OCI-LY3 (cell line): ENCODE measurements at regions not wholly inside any gene's neighbourhood (a gene's known extent, or its start where the extent isn't known, plus 50 kb on each side); places are given as distances from the start of the nearest gene placed in this dataset.

Experiments
- H2AFZ ChIP-seq: fragments of 200-600, 300-600 bp; shearing (Covaris generic); 2 replicates; pipeline ENCODE4 v1.6.0; 2014; ENCODE audit warnings: antibody characterized with exemption, low read depth, low read length
- H3K27ac ChIP-seq: fragments of 200-600, 300-600 bp; sonication (generic); 2 replicates; pipeline ENCODE4 v1.5.1; 2014; ENCODE audit warnings: mild to moderate bottlenecking, low read length, moderate library complexity, mixed read lengths
- H3K27me3 ChIP-seq: fragments of 200-600, 300-600 bp; sonication (generic); 2 replicates; pipeline ENCODE4 v1.6.1; 2014; ENCODE audit warnings: low read depth, low read length, mixed read lengths
- H3K36me3 ChIP-seq: fragments of 200-600, 300-600 bp; sonication (generic); replicated peaks from 2 replicates; pipeline ENCODE3; 2014; ENCODE audit warnings: low read depth, low read length, mixed read lengths
- H3K4me1 ChIP-seq: fragments of 300-600, 200-600 bp; sonication (generic); 2 replicates; pipeline ENCODE4 v1.6.1; 2014; ENCODE audit warnings: low read length, mixed read lengths
- H3K4me2 ChIP-seq: fragments of 200-600, 300-600 bp; sonication (generic); 2 replicates; pipeline ENCODE4 v1.6.1; 2014; ENCODE audit warnings: low read length, mixed read lengths
- H3K4me3 ChIP-seq: fragments of 300-600, 200-600 bp; sonication (generic); 2 replicates; pipeline ENCODE4 v1.5.1; 2014; ENCODE audit warnings: antibody characterized with exemption, mild to moderate bottlenecking, low read length, moderate library complexity
- H3K79me2 ChIP-seq: fragments of 300-600, 200-600 bp; shearing (Covaris generic); 2 replicates; pipeline ENCODE4 v1.6.1; 2014; ENCODE audit warnings: mild to moderate bottlenecking, low read length, mixed read lengths
- H3K9ac ChIP-seq: fragments of 300-600, 200-600 bp; shearing (Covaris generic); 2 replicates; pipeline ENCODE4 v1.6.0; 2014; ENCODE audit warnings: mild to moderate bottlenecking, low read length, moderate library complexity
- H3K9me3 ChIP-seq: fragments of 200-600, 300-600 bp; shearing (Covaris generic); 2 replicates; pipeline ENCODE4 v1.6.1; 2014; ENCODE audit warnings: low read length, mixed read lengths; ENCODE audit not compliant: insufficient read depth
- H4K20me1 ChIP-seq: fragments of 200-600, 300-600 bp; sonication (generic); 2 replicates; pipeline ENCODE4 v1.6.1; 2016; ENCODE audit warnings: low read length, mixed read lengths; ENCODE audit not compliant: insufficient read depth
- EZH2phosphoT487 ChIP-seq: fragments of 200-600 bp; shearing (Covaris generic); IDR thresholded peaks from 2 replicates; pipeline ENCODE4 v1.6.1; 2018; ENCODE audit warnings: antibody characterized with exemption, mixed run types, low read depth
- TF ChIP-seq, protein P1 (sequence below): fragments of 200-600, 300-600 bp; sonication (generic); IDR thresholded peaks from 2 replicates; pipeline ENCODE4 v1.5.1; 2014; ENCODE audit warnings: antibody characterized with exemption, low read length, low read depth

DNA sequence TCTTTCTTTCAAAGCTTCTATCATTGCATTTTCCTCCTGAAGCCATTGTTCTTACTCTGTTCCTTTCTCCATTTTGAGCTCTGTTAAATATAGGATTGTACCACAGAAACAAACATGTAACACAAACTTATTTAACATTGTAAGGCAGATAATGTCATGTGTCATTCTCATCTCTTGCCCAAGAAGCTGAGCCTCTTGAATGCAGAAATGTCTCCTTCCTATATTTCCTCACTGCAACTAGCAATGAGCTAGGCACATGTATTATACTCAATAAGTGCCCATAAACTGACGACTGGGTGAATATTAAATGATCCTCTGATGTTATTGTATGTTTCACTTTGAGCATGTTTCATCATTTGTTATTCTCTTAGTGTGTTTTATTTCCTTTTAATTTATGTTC lies 56.7 kb upstream of the SLC7A11 start:
- TF ChIP-seq EZH2phosphoT487, result no peak
- TF ChIP-seq, protein P1, sequence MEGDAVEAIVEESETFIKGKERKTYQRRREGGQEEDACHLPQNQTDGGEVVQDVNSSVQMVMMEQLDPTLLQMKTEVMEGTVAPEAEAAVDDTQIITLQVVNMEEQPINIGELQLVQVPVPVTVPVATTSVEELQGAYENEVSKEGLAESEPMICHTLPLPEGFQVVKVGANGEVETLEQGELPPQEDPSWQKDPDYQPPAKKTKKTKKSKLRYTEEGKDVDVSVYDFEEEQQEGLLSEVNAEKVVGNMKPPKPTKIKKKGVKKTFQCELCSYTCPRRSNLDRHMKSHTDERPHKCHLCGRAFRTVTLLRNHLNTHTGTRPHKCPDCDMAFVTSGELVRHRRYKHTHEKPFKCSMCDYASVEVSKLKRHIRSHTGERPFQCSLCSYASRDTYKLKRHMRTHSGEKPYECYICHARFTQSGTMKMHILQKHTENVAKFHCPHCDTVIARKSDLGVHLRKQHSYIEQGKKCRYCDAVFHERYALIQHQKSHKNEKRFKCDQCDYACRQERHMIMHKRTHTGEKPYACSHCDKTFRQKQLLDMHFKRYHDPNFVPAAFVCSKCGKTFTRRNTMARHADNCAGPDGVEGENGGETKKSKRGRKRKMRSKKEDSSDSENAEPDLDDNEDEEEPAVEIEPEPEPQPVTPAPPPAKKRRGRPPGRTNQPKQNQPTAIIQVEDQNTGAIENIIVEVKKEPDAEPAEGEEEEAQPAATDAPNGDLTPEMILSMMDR, result no peak
- Histone ChIP-seq H3K4me3 (no peak overlapping the region), H2AFZ (no peak overlapping the region), H3K27ac (no peak overlapping the region), H4K20me1 (no peaks in the 10 kb centered on the region), H3K36me3 (no peaks in the 10 kb centered on the region), H3K9me3 (no peaks in the 10 kb centered on the region), H3K79me2 (no peaks in the 10 kb centered on the region), H3K4me2 (no peak overlapping the region), H3K27me3 (no peaks in the 10 kb centered on the region), H3K4me1 (no peaks in the 10 kb centered on the region), H3K9ac (no peak overlapping the region)

DNA sequence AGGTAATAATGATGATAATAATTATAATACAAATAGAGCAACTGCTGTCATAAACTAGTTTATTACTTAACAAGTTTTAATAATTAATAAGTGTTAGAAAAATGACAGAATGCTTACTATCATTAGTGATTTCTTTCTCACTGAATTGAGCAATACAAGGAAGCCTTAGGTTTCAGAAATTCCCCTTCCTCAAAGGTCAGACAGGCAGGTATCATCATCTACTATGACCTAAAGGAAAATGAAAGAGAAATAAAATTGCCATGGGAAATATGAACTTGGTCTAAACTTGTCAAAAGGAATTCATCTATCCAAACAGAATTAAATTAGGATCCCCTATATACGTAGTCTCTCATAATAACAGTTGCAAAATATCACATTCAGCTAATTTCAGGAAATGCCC lies 56.3 kb upstream of the SLC7A11 start:
- TF ChIP-seq, protein P1, result no peak
- no peak for TF ChIP-seq EZH2phosphoT487
- Histone ChIP-seq H3K27ac (no peak overlapping the region), H3K4me1 (no peaks in the 10 kb centered on the region), H3K9me3 (no peaks in the 10 kb centered on the region), H3K4me3 (no peak overlapping the region), H3K36me3 (no peaks in the 10 kb centered on the region), H4K20me1 (no peaks in the 10 kb centered on the region), H2AFZ (no peak overlapping the region), H3K4me2 (no peak overlapping the region), H3K9ac (no peak overlapping the region), H3K79me2 (no peaks in the 10 kb centered on the region), H3K27me3 (no peaks in the 10 kb centered on the region)

DNA sequence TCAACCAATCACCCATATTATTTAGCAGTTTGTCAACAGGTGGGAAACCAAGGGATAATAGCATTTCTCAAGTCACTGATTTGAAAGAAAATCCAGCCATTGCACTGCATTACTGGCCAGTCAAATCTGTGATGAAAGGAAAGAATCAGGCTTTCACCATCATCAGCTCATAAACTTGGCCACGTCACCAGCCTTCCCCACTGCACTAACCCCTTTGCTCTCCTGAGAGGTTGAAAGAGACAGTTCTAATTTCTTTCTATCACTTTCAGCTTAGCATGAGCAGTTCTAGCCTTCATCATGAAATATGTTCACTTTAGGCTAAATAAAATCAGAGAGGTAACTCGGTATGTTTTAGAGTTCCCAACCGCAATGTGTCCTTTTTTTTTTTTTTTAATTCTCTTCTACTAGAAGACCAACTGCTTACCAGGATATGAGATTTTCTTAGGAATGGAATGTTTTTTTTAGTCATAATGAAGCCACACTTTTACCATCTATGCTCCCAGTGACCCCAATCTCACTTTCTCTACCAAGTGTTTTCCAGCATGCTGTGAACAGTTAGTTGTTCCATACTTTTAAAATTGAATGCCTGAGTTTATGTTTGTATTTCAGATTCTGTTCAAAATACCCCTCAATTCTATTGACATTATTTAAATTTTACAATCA lies 55.7 kb upstream of the SLC7A11 start:
- H3K79me2 ChIP-seq, result no peaks in the 10 kb centered on the region
- H2AFZ ChIP-seq, result no peak overlapping the region
- no peak overlapping the region for H3K4me2 ChIP-seq
- no peaks in the 10 kb centered on the region for H3K4me1 ChIP-seq
- H3K9me3 ChIP-seq, result no peaks in the 10 kb centered on the region
- no peak overlapping the region for H3K9ac ChIP-seq
- H4K20me1 ChIP-seq, result no peaks in the 10 kb centered on the region
- H3K36me3 ChIP-seq, result no peaks in the 10 kb centered on the region
- TF ChIP-seq EZH2phosphoT487, result no peak
- TF ChIP-seq, protein P1, result no peak
- H3K4me3 ChIP-seq, result no peak overlapping the region
- H3K27me3 ChIP-seq, result no peaks in the 10 kb centered on the region
- no peak overlapping the region for H3K27ac ChIP-seq

DNA sequence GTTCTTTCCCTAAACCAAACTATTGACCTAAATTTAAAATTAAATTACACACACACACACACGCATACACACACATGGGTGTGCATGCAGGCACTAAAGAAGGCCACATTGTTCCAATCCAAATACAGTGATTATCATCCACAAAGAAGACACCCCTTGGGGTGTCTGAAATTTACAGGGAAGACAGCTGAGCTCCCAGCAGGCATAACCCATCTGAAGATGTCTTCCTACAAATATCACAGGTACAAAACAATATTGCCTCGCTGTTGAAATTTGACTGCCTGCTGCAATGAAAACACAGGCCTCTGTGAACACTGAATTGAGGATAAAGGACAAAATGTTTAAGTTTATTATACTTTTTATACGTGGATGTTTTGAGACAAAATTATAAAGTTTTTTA lies 50.2 kb upstream of the SLC7A11 start:
- H4K20me1 ChIP-seq, result no peaks in the 10 kb centered on the region
- no peak for TF ChIP-seq EZH2phosphoT487
- TF ChIP-seq, protein P1, result no peak
- no peak overlapping the region for H3K9ac ChIP-seq
- no peaks in the 10 kb centered on the region for H3K9me3 ChIP-seq
- H3K27ac ChIP-seq, result no peak overlapping the region
- H2AFZ ChIP-seq, result no peak overlapping the region
- no peak overlapping the region for H3K4me2 ChIP-seq
- no peaks in the 10 kb centered on the region for H3K79me2 ChIP-seq
- no peaks in the 10 kb centered on the region for H3K4me1 ChIP-seq
- no peaks in the 10 kb centered on the region for H3K27me3 ChIP-seq
- H3K4me3 ChIP-seq, result no peak overlapping the region
- no peaks in the 10 kb centered on the region for H3K36me3 ChIP-seq
